ENCODE measurements at regions not wholly inside any gene's neighbourhood (a gene's known extent, or its start where the extent isn't known, plus 50 kb on each side); places are given as distances from the start of the nearest gene placed in this dataset.

DNA sequence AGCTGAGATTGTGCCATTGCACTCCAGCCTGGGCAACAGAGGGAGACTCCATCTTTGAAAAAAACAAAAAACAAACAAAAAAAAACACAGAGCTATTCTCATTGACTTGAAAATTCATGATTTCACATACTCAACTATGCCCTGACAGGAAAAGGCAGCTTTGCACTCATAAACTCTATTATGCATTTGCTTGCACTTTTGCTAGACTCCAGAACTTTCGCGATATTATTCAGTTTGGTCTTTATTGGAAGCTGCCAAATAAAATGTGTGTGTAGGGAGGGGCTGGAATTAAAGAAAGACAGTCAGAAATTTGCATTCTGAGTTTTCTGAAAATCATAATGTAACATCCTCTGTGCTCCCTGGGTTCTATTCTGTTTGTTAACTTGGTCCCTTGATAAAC is 635.1 kb upstream of the KLF12 start:
- ChIA-PET POLR2A (no interaction called here), CTCF (no interaction called here)
- DNase-seq (ENCODE audit: low spot score): no peak
- H3K9me3 Mint-ChIP-seq: no peaks in the 10 kb centered on the region
- no peak overlapping the region for H3K27ac Mint-ChIP-seq
- no peak overlapping the region for H3K4me3 Mint-ChIP-seq
- TF ChIP-seq ETV6 (CRISPR knock-in tag; IDR thresholded peaks at IDR 0.05) (no peak), TEAD1 (CRISPR knock-in tag; IDR thresholded peaks at IDR 0.05) (no peak), ZNF121 (CRISPR knock-in tag; IDR thresholded peaks at IDR 0.05) (no peak), JAZF1 (CRISPR knock-in tag; IDR thresholded peaks at IDR 0.05) (no peak), FOXK1 (CRISPR knock-in tag; IDR thresholded peaks at IDR 0.05) (no peak), ZNF423 (CRISPR knock-in tag; IDR thresholded peaks at IDR 0.05) (no peak), ELF4 (CRISPR knock-in tag; IDR thresholded peaks at IDR 0.05; ENCODE audit: low read depth) (no peak), IRF2 (CRISPR knock-in tag; IDR thresholded peaks at IDR 0.05; ENCODE audit: borderline replicate concordance, low read depth) (no peak), ZNF219 (CRISPR knock-in tag; IDR thresholded peaks at IDR 0.05; ENCODE audit: borderline replicate concordance) (no peak), ZNF263 (CRISPR knock-in tag; IDR thresholded peaks at IDR 0.05; ENCODE audit: low read depth) (no peak), NR1H2 (CRISPR knock-in tag; IDR thresholded peaks at IDR 0.05) (no peak), FOXP1 (CRISPR knock-in tag; IDR thresholded peaks at IDR 0.05; ENCODE audit: borderline replicate concordance) (no peak)
- TF ChIP-seq, protein P1, sequence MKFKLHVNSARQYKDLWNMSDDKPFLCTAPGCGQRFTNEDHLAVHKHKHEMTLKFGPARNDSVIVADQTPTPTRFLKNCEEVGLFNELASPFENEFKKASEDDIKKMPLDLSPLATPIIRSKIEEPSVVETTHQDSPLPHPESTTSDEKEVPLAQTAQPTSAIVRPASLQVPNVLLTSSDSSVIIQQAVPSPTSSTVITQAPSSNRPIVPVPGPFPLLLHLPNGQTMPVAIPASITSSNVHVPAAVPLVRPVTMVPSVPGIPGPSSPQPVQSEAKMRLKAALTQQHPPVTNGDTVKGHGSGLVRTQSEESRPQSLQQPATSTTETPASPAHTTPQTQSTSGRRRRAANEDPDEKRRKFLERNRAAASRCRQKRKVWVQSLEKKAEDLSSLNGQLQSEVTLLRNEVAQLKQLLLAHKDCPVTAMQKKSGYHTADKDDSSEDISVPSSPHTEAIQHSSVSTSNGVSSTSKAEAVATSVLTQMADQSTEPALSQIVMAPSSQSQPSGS (CRISPR knock-in tag; IDR thresholded peaks at IDR 0.05; ENCODE audit: borderline replicate concordance, low read depth): no peak
- TF ChIP-seq, protein P2, sequence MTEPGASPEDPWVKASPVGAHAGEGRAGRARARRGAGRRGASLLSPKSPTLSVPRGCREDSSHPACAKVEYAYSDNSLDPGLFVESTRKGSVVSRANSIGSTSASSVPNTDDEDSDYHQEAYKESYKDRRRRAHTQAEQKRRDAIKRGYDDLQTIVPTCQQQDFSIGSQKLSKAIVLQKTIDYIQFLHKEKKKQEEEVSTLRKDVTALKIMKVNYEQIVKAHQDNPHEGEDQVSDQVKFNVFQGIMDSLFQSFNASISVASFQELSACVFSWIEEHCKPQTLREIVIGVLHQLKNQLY (CRISPR knock-in tag; IDR thresholded peaks at IDR 0.05): no peak
- TF ChIP-seq, protein P3, sequence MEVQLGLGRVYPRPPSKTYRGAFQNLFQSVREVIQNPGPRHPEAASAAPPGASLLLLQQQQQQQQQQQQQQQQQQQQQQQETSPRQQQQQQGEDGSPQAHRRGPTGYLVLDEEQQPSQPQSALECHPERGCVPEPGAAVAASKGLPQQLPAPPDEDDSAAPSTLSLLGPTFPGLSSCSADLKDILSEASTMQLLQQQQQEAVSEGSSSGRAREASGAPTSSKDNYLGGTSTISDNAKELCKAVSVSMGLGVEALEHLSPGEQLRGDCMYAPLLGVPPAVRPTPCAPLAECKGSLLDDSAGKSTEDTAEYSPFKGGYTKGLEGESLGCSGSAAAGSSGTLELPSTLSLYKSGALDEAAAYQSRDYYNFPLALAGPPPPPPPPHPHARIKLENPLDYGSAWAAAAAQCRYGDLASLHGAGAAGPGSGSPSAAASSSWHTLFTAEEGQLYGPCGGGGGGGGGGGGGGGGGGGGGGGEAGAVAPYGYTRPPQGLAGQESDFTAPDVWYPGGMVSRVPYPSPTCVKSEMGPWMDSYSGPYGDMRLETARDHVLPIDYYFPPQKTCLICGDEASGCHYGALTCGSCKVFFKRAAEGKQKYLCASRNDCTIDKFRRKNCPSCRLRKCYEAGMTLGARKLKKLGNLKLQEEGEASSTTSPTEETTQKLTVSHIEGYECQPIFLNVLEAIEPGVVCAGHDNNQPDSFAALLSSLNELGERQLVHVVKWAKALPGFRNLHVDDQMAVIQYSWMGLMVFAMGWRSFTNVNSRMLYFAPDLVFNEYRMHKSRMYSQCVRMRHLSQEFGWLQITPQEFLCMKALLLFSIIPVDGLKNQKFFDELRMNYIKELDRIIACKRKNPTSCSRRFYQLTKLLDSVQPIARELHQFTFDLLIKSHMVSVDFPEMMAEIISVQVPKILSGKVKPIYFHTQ (CRISPR knock-in tag; IDR thresholded peaks at IDR 0.05): no peak
- TF ChIP-seq, protein P4, sequence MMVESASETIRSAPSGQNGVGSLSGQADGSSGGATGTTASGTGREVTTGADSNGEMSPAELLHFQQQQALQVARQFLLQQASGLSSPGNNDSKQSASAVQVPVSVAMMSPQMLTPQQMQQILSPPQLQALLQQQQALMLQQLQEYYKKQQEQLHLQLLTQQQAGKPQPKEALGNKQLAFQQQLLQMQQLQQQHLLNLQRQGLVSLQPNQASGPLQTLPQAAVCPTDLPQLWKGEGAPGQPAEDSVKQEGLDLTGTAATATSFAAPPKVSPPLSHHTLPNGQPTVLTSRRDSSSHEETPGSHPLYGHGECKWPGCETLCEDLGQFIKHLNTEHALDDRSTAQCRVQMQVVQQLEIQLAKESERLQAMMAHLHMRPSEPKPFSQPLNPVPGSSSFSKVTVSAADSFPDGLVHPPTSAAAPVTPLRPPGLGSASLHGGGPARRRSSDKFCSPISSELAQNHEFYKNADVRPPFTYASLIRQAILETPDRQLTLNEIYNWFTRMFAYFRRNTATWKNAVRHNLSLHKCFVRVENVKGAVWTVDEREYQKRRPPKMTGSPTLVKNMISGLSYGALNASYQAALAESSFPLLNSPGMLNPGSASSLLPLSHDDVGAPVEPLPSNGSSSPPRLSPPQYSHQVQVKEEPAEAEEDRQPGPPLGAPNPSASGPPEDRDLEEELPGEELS (CRISPR knock-in tag; IDR thresholded peaks at IDR 0.05): no peak
- TF ChIP-seq, protein P5, sequence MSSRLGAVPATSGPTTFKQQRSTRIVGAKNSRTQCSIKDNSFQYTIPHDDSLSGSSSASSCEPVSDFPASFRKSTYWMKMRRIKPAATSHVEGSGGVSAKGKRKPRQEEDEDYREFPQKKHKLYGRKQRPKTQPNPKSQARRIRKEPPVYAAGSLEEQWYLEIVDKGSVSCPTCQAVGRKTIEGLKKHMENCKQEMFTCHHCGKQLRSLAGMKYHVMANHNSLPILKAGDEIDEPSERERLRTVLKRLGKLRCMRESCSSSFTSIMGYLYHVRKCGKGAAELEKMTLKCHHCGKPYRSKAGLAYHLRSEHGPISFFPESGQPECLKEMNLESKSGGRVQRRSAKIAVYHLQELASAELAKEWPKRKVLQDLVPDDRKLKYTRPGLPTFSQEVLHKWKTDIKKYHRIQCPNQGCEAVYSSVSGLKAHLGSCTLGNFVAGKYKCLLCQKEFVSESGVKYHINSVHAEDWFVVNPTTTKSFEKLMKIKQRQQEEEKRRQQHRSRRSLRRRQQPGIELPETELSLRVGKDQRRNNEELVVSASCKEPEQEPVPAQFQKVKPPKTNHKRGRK (CRISPR knock-in tag; IDR thresholded peaks at IDR 0.05; ENCODE audit: borderline replicate concordance): no peak
- TF ChIP-seq, protein P6, sequence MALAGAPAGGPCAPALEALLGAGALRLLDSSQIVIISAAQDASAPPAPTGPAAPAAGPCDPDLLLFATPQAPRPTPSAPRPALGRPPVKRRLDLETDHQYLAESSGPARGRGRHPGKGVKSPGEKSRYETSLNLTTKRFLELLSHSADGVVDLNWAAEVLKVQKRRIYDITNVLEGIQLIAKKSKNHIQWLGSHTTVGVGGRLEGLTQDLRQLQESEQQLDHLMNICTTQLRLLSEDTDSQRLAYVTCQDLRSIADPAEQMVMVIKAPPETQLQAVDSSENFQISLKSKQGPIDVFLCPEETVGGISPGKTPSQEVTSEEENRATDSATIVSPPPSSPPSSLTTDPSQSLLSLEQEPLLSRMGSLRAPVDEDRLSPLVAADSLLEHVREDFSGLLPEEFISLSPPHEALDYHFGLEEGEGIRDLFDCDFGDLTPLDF (CRISPR knock-in tag; IDR thresholded peaks at IDR 0.05): no peak
- TF ChIP-seq, protein P7, sequence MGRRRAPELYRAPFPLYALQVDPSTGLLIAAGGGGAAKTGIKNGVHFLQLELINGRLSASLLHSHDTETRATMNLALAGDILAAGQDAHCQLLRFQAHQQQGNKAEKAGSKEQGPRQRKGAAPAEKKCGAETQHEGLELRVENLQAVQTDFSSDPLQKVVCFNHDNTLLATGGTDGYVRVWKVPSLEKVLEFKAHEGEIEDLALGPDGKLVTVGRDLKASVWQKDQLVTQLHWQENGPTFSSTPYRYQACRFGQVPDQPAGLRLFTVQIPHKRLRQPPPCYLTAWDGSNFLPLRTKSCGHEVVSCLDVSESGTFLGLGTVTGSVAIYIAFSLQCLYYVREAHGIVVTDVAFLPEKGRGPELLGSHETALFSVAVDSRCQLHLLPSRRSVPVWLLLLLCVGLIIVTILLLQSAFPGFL (CRISPR knock-in tag; IDR thresholded peaks at IDR 0.05; ENCODE audit: borderline replicate concordance): no peak
- TF ChIP-seq, protein P8, sequence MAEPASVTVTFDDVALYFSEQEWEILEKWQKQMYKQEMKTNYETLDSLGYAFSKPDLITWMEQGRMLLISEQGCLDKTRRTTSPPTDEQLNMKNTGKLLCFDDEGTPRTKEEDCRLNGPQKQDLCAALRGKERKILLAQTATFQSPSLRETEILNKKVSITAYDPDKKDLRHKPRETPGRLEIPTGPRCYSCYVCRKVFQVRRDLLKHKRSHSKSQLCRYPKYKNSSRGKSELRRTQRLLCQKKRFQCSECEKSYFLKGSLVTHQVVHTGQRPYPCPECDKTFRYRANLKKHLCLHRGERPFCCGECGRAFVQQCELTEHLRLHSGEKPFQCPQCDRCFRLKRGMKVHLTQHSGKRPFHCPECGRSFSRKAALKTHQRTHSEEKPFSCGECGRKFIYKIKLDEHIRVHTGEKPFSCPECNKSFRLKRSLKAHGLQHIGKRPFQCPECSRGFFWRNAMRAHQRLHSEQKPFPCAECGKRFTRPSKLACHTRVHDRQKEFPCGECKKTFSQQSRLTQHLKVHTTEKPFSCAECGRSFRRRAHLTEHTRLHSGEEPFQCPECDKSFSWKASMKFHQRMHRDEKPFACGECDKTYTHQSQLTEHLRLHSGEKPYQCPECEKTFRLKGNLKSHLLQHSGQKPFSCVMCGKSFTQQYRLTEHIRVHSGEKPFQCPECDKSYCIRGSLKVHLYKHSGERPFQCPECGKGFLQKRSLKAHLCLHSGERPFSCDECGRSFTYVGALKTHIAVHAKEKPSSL (CRISPR knock-in tag; conservative IDR thresholded peaks at IDR 0.05): no peak
- ATAC-seq: no peak
- no peaks in the 10 kb centered on the region for H3K27me3 Mint-ChIP-seq (ENCODE audit: low read depth)
- H3K4me1 Mint-ChIP-seq: peaks cover 15% of the 10 kb centered on the region
- H3K36me3 Mint-ChIP-seq: no peaks in the 10 kb centered on the region

Data from WTC11 (cell line).